IMR-90 (cell line): ENCODE measurements at regions not wholly inside any gene's neighbourhood (a gene's known extent, or its start where the extent isn't known, plus 50 kb on each side); places are given as distances from the start of the nearest gene placed in this dataset.

Experiments used
- ATAC-seq: fragments of 200-7000 bp; cut with Tn5 transposase; 2 replicates; pipeline ENCODE4 v1.9.1; 2020; ENCODE audit warnings: low read depth, mild to moderate bottlenecking, moderate library complexity
- BruUV-seq: library from RNA; stranded (reverse); fragments of 400-500 nt; replicated peaks from 2 replicates; lab custom pipeline; 2021; lab: Mats Ljungman, UMichigan
- CTCF ChIA-PET: fragments of 300-600 bp; formaldehyde crosslinking; extraction: SDS; loops from one replicate; lab custom pipeline; 2021; ENCODE audit warnings: antibody characterized with exemption; lab: Yijun Ruan, JAX
- POLR2A ChIA-PET: fragments of 300-600 bp; sonication (Branson Sonifier 250); formaldehyde crosslinking; loops from one replicate; lab custom pipeline; 2022; ENCODE audit warnings: antibody characterized with exemption; ENCODE audit not compliant: unreplicated experiment; lab: Charles Lee
- DNase-seq: peaks from one replicate; pipeline ENCODE4 v3.0.0; 2013
- H2AFZ ChIP-seq: replicated peaks from 2 replicates; pipeline ENCODE3; 2013; ENCODE audit warnings: low read length, mild to moderate bottlenecking; ENCODE audit not compliant: poor library complexity
- H2AK5ac ChIP-seq: 2 replicates; pipeline ENCODE4 v1.6.1; 2013; ENCODE audit warnings: low read depth, low read length, inconsistent platforms
- H2AK9ac ChIP-seq: replicated peaks from 2 replicates; pipeline ENCODE3; 2013; ENCODE audit warnings: mild to moderate bottlenecking, low read depth, low read length, moderate library complexity; ENCODE audit not compliant: poor library complexity
- H2BK120ac ChIP-seq: 2 replicates; pipeline ENCODE4 v1.6.1; 2013; ENCODE audit warnings: low read depth, low read length, inconsistent platforms
- H2BK15ac ChIP-seq: 3 replicates; pipeline ENCODE4 v1.6.1; 2013; ENCODE audit warnings: low read depth, low read length, inconsistent platforms
- H2BK20ac ChIP-seq: 2 replicates; pipeline ENCODE4 v1.6.1; 2013; ENCODE audit warnings: low read depth, mild to moderate bottlenecking, inconsistent platforms, low read length, moderate library complexity
- H2BK5ac ChIP-seq: 2 replicates; pipeline ENCODE4 v1.6.1; 2013; ENCODE audit warnings: mild to moderate bottlenecking, low read depth, low read length, inconsistent platforms; ENCODE audit not compliant: poor library complexity, severe bottlenecking
- H3K14ac ChIP-seq: replicated peaks from 2 replicates; pipeline ENCODE4 v1.6.1; 2013; ENCODE audit warnings: low read depth, low read length, inconsistent platforms
- H3K18ac ChIP-seq: 2 replicates; pipeline ENCODE4 v1.6.1; 2013; ENCODE audit warnings: low read depth, low read length, control low read depth
- H3K23ac ChIP-seq: 2 replicates; pipeline ENCODE4 v1.6.1; 2013; ENCODE audit warnings: low read depth, low read length, inconsistent platforms
- H3K27ac ChIP-seq: 2 replicates; pipeline ENCODE4 v1.5.1; 2013; ENCODE audit warnings: mild to moderate bottlenecking, control low read depth, low read length; ENCODE audit not compliant: insufficient read depth
- H3K27me3 ChIP-seq: 2 replicates; pipeline ENCODE4 v1.6.1; 2013; ENCODE audit warnings: low read length; ENCODE audit not compliant: control insufficient read depth, insufficient read depth
- H3K36me3 ChIP-seq: 2 replicates; pipeline ENCODE4 v1.6.1; 2013; ENCODE audit warnings: low read length, mixed read lengths; ENCODE audit not compliant: control insufficient read depth, insufficient read depth
- H3K4ac ChIP-seq: 2 replicates; pipeline ENCODE4 v1.6.1; 2013; ENCODE audit warnings: low read depth, low read length, inconsistent platforms
- H3K4me1 ChIP-seq: 2 replicates; pipeline ENCODE4 v1.6.1; 2013; ENCODE audit warnings: low read length, mixed read lengths; ENCODE audit not compliant: control insufficient read depth, insufficient read depth
- H3K4me2 ChIP-seq: 2 replicates; pipeline ENCODE4 v1.6.1; 2013; ENCODE audit warnings: low read depth, mild to moderate bottlenecking, control low read depth, low read length, moderate library complexity
- H3K4me3 ChIP-seq: 2 replicates; pipeline ENCODE4 v1.5.1; 2013; ENCODE audit warnings: low read depth, mild to moderate bottlenecking, control low read depth, low read length, moderate library complexity; ENCODE audit not compliant: insufficient read depth
- H3K56ac ChIP-seq: 2 replicates; pipeline ENCODE4 v1.6.1; 2013; ENCODE audit warnings: low read length, inconsistent platforms; ENCODE audit not compliant: insufficient read depth; ENCODE audit errors: extremely low read depth
- H3K79me1 ChIP-seq, 2 experiments: 2 replicates each; pipeline ENCODE4 v1.6.1; 2013; ENCODE audit warnings: low read length in 2 of 2, inconsistent platforms in 1 of 2, low read depth in 1 of 2
- H3K9ac ChIP-seq: 2 replicates; pipeline ENCODE4 v1.6.1; 2013; ENCODE audit warnings: low read depth, low read length, control low read depth
- H3K9me1 ChIP-seq: 2 replicates; pipeline ENCODE4 v1.6.1; 2013; ENCODE audit warnings: low read length, inconsistent platforms; ENCODE audit not compliant: insufficient read depth
- H3K9me3 ChIP-seq: 2 replicates; pipeline ENCODE4 v1.6.1; 2013; ENCODE audit warnings: low read length; ENCODE audit not compliant: control insufficient read depth, insufficient read depth
- H4K20me1 ChIP-seq: 2 replicates; pipeline ENCODE4 v1.6.1; 2013; ENCODE audit warnings: low read length, inconsistent platforms; ENCODE audit not compliant: insufficient read depth
- H4K5ac ChIP-seq: 2 replicates; pipeline ENCODE4 v1.6.1; 2013; ENCODE audit warnings: mild to moderate bottlenecking, low read depth, low read length, control low read depth
- H4K8ac ChIP-seq, 2 experiments: 2 replicates each; pipeline ENCODE4 v1.6.1; 2013; ENCODE audit warnings: low read depth in 2 of 2, low read length in 2 of 2, control low read depth in 1 of 2, inconsistent platforms in 1 of 2
- H4K91ac ChIP-seq: 2 replicates; pipeline ENCODE4 v1.6.1; 2013; ENCODE audit warnings: low read depth, low read length, inconsistent platforms; ENCODE audit not compliant: insufficient read depth
- BHLHE40 ChIP-seq: fragments of 150-350 bp; IDR thresholded peaks from 2 replicates; pipeline ENCODE4 v1.6.1; 2016; ENCODE audit warnings: mild to moderate bottlenecking, low read depth, low read length
- CHD1 ChIP-seq: IDR thresholded peaks from 2 replicates; pipeline ENCODE4 v1.6.1; 2012; ENCODE audit warnings: low read depth, low read length, improper control_type of control experiment
- FOS ChIP-seq: fragments of 150-350 bp; IDR thresholded peaks from 2 replicates; pipeline ENCODE4 v1.6.1; 2016; ENCODE audit warnings: low read depth, low read length
- MAFK ChIP-seq: IDR thresholded peaks from 2 replicates; pipeline ENCODE4 v1.6.1; 2012; ENCODE audit warnings: low read depth, low read length, improper control_type of control experiment
- MAZ ChIP-seq: IDR thresholded peaks from 2 replicates; pipeline ENCODE4 v1.6.1; 2012; ENCODE audit warnings: low read depth, mild to moderate bottlenecking, low read length, improper control_type of control experiment, moderate library complexity, borderline replicate concordance
- MXI1 ChIP-seq: IDR thresholded peaks from 2 replicates; pipeline ENCODE4 v1.6.1; 2012; ENCODE audit warnings: low read depth, mild to moderate bottlenecking, low read length, moderate library complexity, borderline replicate concordance
- POLR2A ChIP-seq: IDR thresholded peaks from 2 replicates; pipeline ENCODE4 v1.6.1; 2012; ENCODE audit warnings: mild to moderate bottlenecking, low read depth, low read length
- RFX5 ChIP-seq: IDR thresholded peaks from 2 replicates; pipeline ENCODE4 v1.8.0; 2012; ENCODE audit warnings: low read depth, mild to moderate bottlenecking, low read length, moderate library complexity
- WGBS, 2 experiments: methylation state at CpG; one replicate each; pipeline versions ENCODE4 v1.1.5 to v1.1.7; 2013; ENCODE audit warnings: missing lambda C conversion rate in 2 of 2; ENCODE audit not compliant: insufficient read length in 1 of 2; ENCODE audit errors: extremely low coverage in 2 of 2; 5-methylcytosine and 5-hydroxymethylcytosine counted together
- dilution Hi-C: fragments of 300-500 bp; cut with HindIII; formaldehyde crosslinking; loops from one replicate; pipeline ENCODE4 v1.14.3; 2018; ENCODE audit warnings: low sequenced_read_pairs; ENCODE audit not compliant: unreplicated experiment
- in situ Hi-C: fragments of 300-500 bp; cut with MboI; formaldehyde crosslinking; loops from 3 replicates; pipeline ENCODE4 v1.14.3; 2019; ENCODE audit warnings: low sequenced_read_pairs, inconsistent platforms, mixed read lengths
- intact Hi-C: fragments of 100-400 bp; cut with micrococcal nuclease; formaldehyde crosslinking; loops from 2 replicates; pipeline ENCODE4 v1.10.0; 2022

DNA sequence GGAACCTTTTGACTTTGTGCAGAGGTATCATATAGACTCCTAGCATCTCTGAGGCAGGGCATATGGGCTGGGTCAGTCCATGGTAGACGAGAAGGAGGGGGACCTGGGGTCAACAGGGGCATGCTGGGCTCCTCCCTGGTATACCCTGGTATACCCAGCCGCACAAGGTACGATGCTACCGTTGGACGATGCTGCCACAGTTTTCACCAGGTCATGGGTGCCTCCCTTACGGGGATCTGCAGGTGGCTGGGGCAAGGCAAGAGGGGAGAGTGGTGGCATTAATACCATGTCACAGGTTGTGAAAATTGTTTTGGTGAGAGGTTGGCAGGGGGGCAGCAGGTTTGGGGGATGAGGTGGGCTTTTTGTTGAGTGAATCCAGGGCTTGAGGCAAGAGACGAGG is 149.8 kb downstream of the TSN start:
- TF ChIP-seq CHD1 (no peak), POLR2A (no peak), RFX5 (no peak), FOS (no peak), MAZ (no peak), MXI1 (no peak), MAFK (no peak), BHLHE40 (no peak)
- in situ Hi-C loops (no loop called here), intact Hi-C loops (no loop called here), dilution Hi-C loops (no loop called here)
- H4K91ac ChIP-seq, result no peak overlapping the region
- no peaks in the 10 kb centered on the region for H3K9me1 ChIP-seq
- DNase-seq, result no peak
- H3K9ac ChIP-seq, result no peak overlapping the region
- no peak overlapping the region for H2AFZ ChIP-seq
- H4K8ac ChIP-seq, result no peak overlapping the region
- ATAC-seq, result no peak
- H3K4me2 ChIP-seq, result no peak overlapping the region
- 0% methylated on average over 1 of the region's 7 CpGs; no CpG with 5 or more reads in 1 of the 2 experiments for WGBS, 2 experiments
- peaks cover 2% of the 10 kb centered on the region for H3K27me3 ChIP-seq
- H2AK9ac ChIP-seq, result no peak overlapping the region
- H3K14ac ChIP-seq, result no peak overlapping the region
- BruUV-seq, result no TSS peak
- H2BK5ac ChIP-seq, result no peak overlapping the region
- H2BK120ac ChIP-seq, result no peak overlapping the region
- H4K20me1 ChIP-seq, result no peaks in the 10 kb centered on the region
- H2BK15ac ChIP-seq, result no peak overlapping the region
- H4K5ac ChIP-seq, result no peak overlapping the region
- H3K4ac ChIP-seq, result no peak overlapping the region
- H3K23ac ChIP-seq, result no peak overlapping the region
- no peak overlapping the region for H3K27ac ChIP-seq
- no peak overlapping the region for H3K4me3 ChIP-seq
- no peaks in the 10 kb centered on the region for H3K4me1 ChIP-seq
- no peak overlapping the region for H3K56ac ChIP-seq
- no peak overlapping the region for H3K18ac ChIP-seq
- ChIA-PET CTCF (no interaction called here), POLR2A (no interaction called here)
- H3K9me3 ChIP-seq, result no peaks in the 10 kb centered on the region
- H3K79me1 ChIP-seq, result no peaks in the 10 kb centered on the region
- no peaks in the 10 kb centered on the region for H3K36me3 ChIP-seq
- no peak overlapping the region for H2BK20ac ChIP-seq
- no peak overlapping the region for H2AK5ac ChIP-seq
